Activated CD8-positive, alpha-beta memory T cell treated with anti-CD3 and anti-CD28 coated beads, Interleukin-2, amount 50 U/mL, for 1 hour (primary cell): ENCODE measurements at regions not wholly inside any gene's neighbourhood (a gene's known extent, or its start where the extent isn't known, plus 50 kb on each side); places are given as distances from the start of the nearest gene placed in this dataset.

Experiments
- DNase-seq: peaks from one replicate; pipeline ENCODE4 v3.0.0-alpha.2; 2020; ENCODE audit errors: extremely low read depth

DNA sequence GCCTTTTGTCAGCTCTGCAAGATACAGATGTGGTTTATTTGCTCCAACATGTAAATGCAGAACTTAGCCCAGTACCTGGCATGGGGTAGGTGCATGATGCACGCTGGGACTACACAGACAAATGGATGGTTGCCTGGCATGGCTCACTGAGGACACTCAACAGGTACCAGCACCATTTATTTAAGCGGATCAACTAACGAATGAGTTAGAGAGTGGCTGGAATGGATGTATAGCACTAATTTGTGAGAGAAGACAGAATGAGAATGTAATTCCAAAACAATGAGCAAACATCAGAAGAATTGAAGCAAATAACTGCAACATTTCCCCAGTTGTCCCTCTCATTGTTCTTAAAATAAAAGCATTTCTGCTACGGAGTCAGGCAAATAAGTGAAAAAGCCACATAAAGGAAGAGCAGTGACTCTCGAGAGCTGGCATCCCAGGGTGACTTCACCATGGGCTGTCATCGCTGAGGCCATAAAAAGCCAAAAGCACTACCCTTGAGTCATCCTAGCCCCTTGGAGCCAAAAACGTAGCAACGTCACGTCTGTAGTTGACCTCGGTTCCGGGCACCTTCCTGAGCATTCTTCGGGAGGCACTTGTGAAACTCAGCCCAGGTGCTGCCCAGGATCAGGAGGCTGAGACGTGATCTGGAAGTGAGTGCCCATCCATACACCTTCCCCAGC lies 290.3 kb downstream of the NSG2 start:
- DNase-seq, result no peak

DNA sequence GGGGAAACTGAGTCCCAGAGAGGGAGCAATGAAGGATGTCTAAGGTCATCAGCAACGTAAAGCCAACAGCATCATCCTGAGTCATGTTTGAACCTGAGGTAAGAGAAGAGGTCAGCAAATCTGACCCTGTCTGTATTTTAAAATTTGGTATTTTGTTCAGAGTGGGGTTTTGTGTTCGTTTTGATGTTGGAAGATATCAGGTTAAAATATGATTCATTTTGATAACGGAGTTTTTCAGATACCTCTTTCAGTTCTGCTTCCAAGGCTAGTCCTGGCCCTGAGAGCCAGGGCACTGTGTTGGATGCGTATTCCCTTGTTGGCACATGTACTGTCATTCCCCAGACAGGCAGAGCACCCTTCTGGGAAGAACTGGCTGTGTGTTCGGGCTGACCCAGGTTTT lies 291.0 kb downstream of the NSG2 start:
- no peak for DNase-seq

- DNase-seq, result no peak
Measured at GRCh38 chr5:174337276-174338184, 292.0 kb downstream of the NSG2 start.

- no peak for DNase-seq
Measured at GRCh38 chr5:174338185-174339010, 292.9 kb downstream of the NSG2 start.

- no peak for DNase-seq
Measured at GRCh38 chr5:174339130-174339529, 293.6 kb downstream of the NSG2 start.

- DNase-seq, result no peak
Measured at GRCh38 chr5:174340226-174340625, 294.7 kb downstream of the NSG2 start.

DNA sequence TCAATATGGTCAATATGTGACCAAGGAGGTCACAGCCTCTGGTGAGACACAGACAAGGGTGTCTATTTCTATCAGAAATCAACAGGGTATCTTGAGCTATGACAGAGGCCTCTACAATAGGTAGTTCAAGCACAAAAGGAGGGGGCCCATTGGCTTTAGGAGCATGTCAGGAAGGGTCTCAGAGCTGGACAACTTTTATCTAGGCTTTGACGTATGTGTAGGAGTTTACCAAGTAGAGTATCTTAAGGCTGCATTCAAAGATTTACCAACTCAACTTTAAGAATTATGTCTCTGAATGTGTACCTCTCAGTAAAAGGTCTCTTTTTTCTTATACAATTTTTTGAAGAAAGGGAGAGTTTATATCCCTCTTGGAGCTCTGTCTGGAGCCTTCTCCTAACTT lies 297.2 kb downstream of the NSG2 start:
- DNase-seq, result no peak

DNA sequence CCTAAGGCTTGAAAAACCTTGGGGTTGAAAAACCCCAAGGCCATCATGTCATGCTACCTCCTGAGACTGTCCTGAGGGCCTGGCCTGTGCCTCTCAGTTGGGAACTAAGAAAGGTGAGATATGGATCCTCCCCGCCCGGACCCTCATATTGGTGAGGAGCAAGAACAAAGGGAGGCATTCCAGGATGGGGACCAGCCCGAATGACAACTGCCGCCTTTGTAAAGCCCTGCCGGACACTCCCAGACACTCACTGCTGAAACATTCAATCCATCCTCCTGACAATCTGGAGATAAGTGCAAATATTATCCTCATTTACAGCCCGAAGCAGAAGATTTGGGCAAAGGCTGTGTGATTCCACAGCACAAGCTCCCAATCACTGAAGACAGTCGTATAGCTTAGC lies 298.3 kb downstream of the NSG2 start:
- no peak for DNase-seq

GRCh38 chr5:174344335-174344734 lies 298.8 kb downstream of the NSG2 start:
- no peak for DNase-seq

DNA sequence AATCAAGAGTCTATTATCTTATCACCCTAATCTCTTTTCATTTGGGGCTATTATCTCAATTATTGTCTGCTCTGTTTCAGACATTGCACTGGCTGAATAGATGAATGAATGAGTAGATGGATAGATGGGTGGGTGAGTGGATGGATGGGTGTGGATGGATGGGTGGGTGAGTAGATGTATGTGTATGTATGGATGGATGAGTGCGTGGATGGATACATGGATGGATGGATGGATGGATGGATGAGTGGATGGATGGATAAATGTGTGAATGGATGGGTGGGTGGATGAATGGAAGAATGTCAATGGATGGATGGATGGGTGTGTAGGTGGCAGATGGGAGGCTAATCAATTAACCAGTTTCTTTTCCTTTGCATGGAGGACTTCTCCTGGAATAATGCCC lies 301.7 kb downstream of the NSG2 start:
- DNase-seq, result no peak

- DNase-seq, result no peak
Measured at GRCh38 chr5:174348311-174348981, 302.9 kb downstream of the NSG2 start.

DNA sequence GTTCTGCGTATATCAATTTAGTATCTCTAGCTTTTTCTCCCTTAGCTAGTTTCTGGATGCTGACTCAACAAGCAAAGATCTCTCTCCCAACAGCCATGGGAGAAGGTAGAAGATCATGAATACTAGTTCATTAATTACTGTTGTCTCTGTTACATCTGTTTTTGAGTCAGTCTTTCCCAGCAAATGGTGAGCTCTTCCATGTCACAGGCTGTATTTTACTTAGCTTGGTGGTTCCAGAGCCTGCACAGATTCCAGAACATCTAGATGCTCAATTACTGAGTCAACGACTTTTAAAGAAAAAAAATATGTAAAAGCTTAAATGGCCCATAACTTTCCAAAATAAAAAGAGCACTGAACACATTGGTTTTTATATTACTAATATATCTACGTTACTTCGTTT lies 307.2 kb downstream of the NSG2 start:
- no peak for DNase-seq

DNA sequence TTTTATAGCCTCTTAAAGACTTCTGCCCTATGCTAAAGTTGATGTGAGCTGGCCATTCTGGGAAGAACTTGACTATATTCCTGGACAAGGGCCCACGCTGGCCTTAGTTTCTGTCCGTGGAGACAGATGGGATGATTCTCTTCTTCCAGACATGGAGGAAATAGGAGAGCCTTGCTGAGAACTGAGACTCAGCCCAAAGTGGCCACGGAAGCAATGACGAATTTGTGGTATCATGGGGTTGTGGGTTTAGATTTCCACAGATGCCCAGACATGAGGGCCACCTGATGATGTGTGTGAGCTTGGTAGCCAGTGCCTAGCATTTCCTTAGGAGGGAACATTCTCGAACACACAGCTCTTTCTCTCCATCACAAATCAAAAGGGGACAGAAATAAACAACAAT lies 309.1 kb downstream of the NSG2 start:
- DNase-seq, result no peak

DNA sequence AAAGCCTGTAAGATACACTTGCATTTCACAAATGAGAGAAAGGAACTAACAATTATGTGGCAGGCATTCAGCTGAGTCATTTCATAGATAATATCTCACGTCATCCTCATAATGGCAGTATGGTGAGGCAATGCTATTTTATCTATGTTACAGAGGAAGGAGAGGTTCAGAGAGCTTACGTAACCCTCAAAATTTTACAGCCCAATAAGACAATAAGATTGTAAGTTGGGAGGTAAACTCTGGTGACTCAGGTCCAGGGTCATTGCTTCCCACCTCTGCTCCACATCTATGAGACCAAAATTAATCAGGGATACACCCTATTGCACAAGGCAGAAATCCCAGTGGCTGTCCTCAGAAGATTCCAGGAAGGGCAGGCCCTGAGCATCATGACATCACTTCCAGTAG lies 309.7 kb downstream of the NSG2 start:
- DNase-seq, result no peak

DNA sequence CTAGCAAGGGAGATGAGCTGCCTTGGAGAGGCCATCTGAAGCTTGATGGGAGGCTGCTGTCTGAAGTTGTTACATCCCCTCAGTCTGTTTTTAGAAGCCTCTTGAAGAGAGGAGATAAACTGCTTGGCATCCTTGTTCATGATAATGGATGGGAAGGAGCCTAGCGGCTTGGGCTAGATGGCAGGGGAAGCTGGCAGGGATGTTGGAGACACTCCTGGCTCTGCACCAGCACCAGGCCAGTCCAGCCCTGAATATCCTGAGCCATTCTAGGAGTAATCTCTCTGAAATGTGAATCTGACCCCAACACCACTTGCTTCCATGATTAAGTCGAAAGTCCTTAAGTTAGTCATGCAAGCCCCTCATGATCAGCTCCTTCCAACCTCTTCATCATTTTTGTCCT lies 310.5 kb downstream of the NSG2 start:
- DNase-seq, result no peak

DNA sequence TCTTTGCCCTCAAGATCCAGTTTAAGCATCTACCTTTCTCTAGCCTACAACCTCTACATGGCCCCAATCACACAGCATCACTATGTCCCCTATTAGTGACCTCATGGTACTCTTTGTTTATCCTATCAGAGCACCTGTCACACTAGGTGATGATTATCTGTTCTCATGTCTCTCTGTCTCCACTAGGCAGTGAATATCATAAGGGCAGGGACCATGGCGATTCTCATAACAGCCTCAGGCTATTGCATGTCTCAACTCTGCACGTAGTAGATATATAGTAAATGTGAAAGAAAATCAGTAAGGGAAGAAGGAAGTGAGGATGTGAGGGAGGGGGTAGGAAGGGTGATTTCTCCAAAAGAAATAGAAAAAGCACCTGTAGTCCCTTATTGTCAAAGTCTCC lies 311.0 kb downstream of the NSG2 start:
- DNase-seq, result no peak

GRCh38 chr5:174358276-174358675 lies 312.8 kb downstream of the NSG2 start:
- DNase-seq, result no peak

- no peak for DNase-seq
Measured at GRCh38 chr5:174359071-174359470, 313.6 kb downstream of the NSG2 start.

DNA sequence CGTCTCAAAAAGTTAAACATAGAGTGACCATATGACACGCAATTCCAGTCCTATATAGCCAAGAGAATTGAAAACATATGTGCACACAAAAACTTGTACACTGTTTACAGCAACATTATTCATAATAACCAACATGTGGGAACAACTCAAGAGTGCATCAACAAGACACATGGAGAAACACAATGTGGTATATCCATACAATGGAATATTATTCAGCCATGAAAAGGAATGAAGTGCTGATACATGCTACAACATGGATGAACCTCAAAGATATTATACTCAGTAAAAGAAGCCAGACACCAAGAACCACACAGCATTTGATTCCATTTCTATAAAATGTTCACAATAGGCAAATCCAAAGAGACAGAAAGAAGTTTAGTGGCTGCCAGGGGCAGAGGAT lies 317.0 kb downstream of the NSG2 start:
- no peak for DNase-seq

- DNase-seq, result no peak
Measured at GRCh38 chr5:174363934-174364333, 318.4 kb downstream of the NSG2 start.

DNA sequence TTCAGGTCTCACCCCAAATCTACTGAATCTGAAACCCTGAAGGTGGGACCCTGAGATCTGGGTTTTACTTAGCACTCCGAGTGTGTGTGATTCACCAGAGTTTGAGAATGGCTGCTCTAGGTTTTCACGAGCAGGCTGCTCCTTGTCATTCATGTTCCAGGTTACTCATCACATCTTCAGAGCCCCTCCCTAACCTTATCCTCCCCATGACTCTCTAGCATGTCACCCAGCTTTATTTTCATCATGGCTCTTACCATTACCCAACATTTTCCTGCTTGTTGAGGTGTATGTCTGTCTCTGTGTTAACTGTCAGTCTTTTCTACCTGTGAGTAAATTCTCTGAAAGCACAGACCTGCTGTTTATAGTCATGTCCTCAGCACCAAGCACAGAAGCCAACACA lies 319.2 kb downstream of the NSG2 start:
- DNase-seq, result no peak

- no peak for DNase-seq
Measured at GRCh38 chr5:174371600-174372094, 326.1 kb downstream of the NSG2 start.
